ENCODE measurements at regions not wholly inside any gene's neighbourhood (a gene's known extent, or its start where the extent isn't known, plus 50 kb on each side); places are given as distances from the start of the nearest gene placed in this dataset.

DNA sequence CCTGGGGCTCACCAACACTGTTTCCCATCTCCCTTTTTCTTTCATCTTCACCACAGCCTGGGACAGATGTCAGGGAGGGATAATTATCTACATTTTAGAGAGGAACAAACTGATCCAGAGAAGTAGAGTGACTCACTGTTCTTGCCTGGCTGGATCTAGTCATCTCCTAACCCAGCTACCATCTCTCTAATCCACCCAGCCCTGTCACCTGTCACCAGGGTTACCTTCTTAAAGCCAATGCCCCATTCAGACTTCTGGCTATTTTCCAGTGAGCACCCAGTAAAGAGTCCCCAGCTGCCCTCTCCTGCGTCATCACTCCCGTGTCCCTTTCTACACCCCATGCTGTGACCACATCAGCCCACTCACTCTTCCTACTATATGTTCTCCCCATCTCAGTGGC, 68.4 kb upstream of the DUSP5 start:
- no peaks in the 10 kb centered on the region for H3K27me3 Mint-ChIP-seq (ENCODE audit: unreplicated experiment)
- CTCF ChIA-PET, result no interaction called here
- H3K27ac Mint-ChIP-seq (ENCODE audit: unreplicated experiment), result no peak overlapping the region
- H3K36me3 Mint-ChIP-seq (ENCODE audit: insufficient read depth, unreplicated experiment), result no peaks in the 10 kb centered on the region
- DNase-seq, result no peak
- TF ChIP-seq, protein P1, sequence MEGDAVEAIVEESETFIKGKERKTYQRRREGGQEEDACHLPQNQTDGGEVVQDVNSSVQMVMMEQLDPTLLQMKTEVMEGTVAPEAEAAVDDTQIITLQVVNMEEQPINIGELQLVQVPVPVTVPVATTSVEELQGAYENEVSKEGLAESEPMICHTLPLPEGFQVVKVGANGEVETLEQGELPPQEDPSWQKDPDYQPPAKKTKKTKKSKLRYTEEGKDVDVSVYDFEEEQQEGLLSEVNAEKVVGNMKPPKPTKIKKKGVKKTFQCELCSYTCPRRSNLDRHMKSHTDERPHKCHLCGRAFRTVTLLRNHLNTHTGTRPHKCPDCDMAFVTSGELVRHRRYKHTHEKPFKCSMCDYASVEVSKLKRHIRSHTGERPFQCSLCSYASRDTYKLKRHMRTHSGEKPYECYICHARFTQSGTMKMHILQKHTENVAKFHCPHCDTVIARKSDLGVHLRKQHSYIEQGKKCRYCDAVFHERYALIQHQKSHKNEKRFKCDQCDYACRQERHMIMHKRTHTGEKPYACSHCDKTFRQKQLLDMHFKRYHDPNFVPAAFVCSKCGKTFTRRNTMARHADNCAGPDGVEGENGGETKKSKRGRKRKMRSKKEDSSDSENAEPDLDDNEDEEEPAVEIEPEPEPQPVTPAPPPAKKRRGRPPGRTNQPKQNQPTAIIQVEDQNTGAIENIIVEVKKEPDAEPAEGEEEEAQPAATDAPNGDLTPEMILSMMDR (IDR thresholded peaks at IDR 0.05; ENCODE audit: unreplicated experiment), result no peak
- H3K9me3 Mint-ChIP-seq (ENCODE audit: low read depth, unreplicated experiment), result no peaks in the 10 kb centered on the region
- BruUV-seq (replicated peaks), result no TSS peak
- intact Hi-C loops (cut with micrococcal nuclease; ENCODE audit: unreplicated experiment), result no loop called here
- H3K4me3 Mint-ChIP-seq (ENCODE audit: low read depth, unreplicated experiment), result no peak overlapping the region
- peaks cover 41% of the 10 kb centered on the region for H3K4me1 Mint-ChIP-seq (ENCODE audit: low read depth, unreplicated experiment)

GRCh38 chr10:110430340-110431273, 67.1 kb upstream of the DUSP5 start:
- DNase-seq, result no peak
- TF ChIP-seq, protein P1 (IDR thresholded peaks at IDR 0.05; ENCODE audit: unreplicated experiment), result no peak
- H3K36me3 Mint-ChIP-seq (ENCODE audit: insufficient read depth, unreplicated experiment), result no peaks in the 10 kb centered on the region
- no peaks in the 10 kb centered on the region for H3K9me3 Mint-ChIP-seq (ENCODE audit: low read depth, unreplicated experiment)
- H3K27ac Mint-ChIP-seq (ENCODE audit: unreplicated experiment), result no peak overlapping the region
- peaks cover 41% of the 10 kb centered on the region for H3K4me1 Mint-ChIP-seq (ENCODE audit: low read depth, unreplicated experiment)
- BruUV-seq (replicated peaks), result no TSS peak
- no peaks in the 10 kb centered on the region for H3K27me3 Mint-ChIP-seq (ENCODE audit: unreplicated experiment)
- H3K4me3 Mint-ChIP-seq (ENCODE audit: low read depth, unreplicated experiment), result no peak overlapping the region
- intact Hi-C loops (cut with micrococcal nuclease; ENCODE audit: unreplicated experiment), result no loop called here
- CTCF ChIA-PET, result no interaction called here

GRCh38 chr10:110431659-110432058, 66.0 kb upstream of the DUSP5 start:
- Mint-ChIP-seq H3K9me3 (ENCODE audit: low read depth, unreplicated experiment) (no peaks in the 10 kb centered on the region), H3K4me1 (ENCODE audit: low read depth, unreplicated experiment) (peaks cover 30% of the 10 kb centered on the region), H3K27ac (ENCODE audit: unreplicated experiment) (peak overlapping the region; percentile 5), H3K36me3 (ENCODE audit: insufficient read depth, unreplicated experiment) (no peaks in the 10 kb centered on the region), H3K4me3 (ENCODE audit: low read depth, unreplicated experiment) (no peak overlapping the region), H3K27me3 (ENCODE audit: unreplicated experiment) (no peaks in the 10 kb centered on the region)
- BruUV-seq (replicated peaks), result no TSS peak
- CTCF ChIA-PET, result no interaction called here
- no peak for DNase-seq
- TF ChIP-seq, protein P1 (IDR thresholded peaks at IDR 0.05; ENCODE audit: unreplicated experiment), result no peak
- intact Hi-C loops (cut with micrococcal nuclease; ENCODE audit: unreplicated experiment), result no loop called here

DNA sequence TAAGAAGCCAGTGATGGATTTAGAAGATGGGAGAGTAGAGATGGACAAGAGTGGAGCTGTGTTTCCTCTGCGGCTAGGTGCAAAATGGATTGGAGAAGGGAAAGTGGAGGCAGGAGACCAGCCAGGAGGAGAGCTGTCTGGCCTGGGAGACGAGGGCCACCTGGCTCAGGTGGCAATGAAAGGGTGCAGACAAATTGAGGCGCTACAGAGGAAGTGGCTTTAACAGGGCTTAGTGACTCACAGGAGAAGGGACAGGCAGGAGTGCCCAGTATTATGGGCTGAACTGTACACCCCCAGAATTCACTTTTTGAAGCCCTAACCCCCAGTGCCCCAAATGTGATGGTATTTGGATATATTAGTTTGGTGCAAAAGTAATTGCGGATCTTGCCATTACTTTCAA, 65.6 kb upstream of the DUSP5 start:
- CTCF ChIA-PET, result no interaction called here
- no peak for DNase-seq
- no peak overlapping the region for H3K4me3 Mint-ChIP-seq (ENCODE audit: low read depth, unreplicated experiment)
- H3K36me3 Mint-ChIP-seq (ENCODE audit: insufficient read depth, unreplicated experiment), result no peaks in the 10 kb centered on the region
- no peaks in the 10 kb centered on the region for H3K9me3 Mint-ChIP-seq (ENCODE audit: low read depth, unreplicated experiment)
- TF ChIP-seq, protein P1 (IDR thresholded peaks at IDR 0.05; ENCODE audit: unreplicated experiment), result no peak
- no peaks in the 10 kb centered on the region for H3K27me3 Mint-ChIP-seq (ENCODE audit: unreplicated experiment)
- H3K4me1 Mint-ChIP-seq (ENCODE audit: low read depth, unreplicated experiment), result peaks cover 26% of the 10 kb centered on the region
- intact Hi-C loops (cut with micrococcal nuclease; ENCODE audit: unreplicated experiment), result no loop called here
- BruUV-seq (replicated peaks), result no TSS peak
- peak overlapping the region; percentile 5 for H3K27ac Mint-ChIP-seq (ENCODE audit: unreplicated experiment)
